ENCODE measurements at regions not wholly inside any gene's neighbourhood (a gene's known extent, or its start where the extent isn't known, plus 50 kb on each side); places are given as distances from the start of the nearest gene placed in this dataset.

GRCh38 chr13:22893777-22894176, 287.0 kb upstream of the SGCG start:
- TF ChIP-seq CTCF (IDR thresholded peaks at IDR 0.05; ENCODE audit: insufficient read depth, low read depth, low read length) = no peak
- no peak for TF ChIP-seq EZH2 (IDR thresholded peaks at IDR 0.05; ENCODE audit: insufficient read depth, low read length)
